CMK (cell line): ENCODE measurements at regions not wholly inside any gene's neighbourhood (a gene's known extent, or its start where the extent isn't known, plus 50 kb on each side); places are given as distances from the start of the nearest gene placed in this dataset.

Experiments
- DNase-seq: peaks from one replicate; pipeline ENCODE4 v3.0.0-alpha.2; 2010; ENCODE audit warnings: low read depth

- no peak for DNase-seq
Measured at GRCh38 chr14:58846682-58847465, 209.1 kb downstream of the DACT1 start.

- no peak for DNase-seq
Measured at GRCh38 chr14:58848365-58848764, 210.6 kb downstream of the DACT1 start.

GRCh38 chr14:58849601-58850000 lies 211.8 kb downstream of the DACT1 start:
- DNase-seq, result no peak

GRCh38 chr14:58850011-58850410 lies 212.2 kb downstream of the DACT1 start:
- no peak for DNase-seq

GRCh38 chr14:58861586-58861985 lies 223.8 kb downstream of the DACT1 start:
- no peak for DNase-seq

GRCh38 chr14:58862416-58863160 lies 224.8 kb downstream of the DACT1 start:
- DNase-seq, result no peak

GRCh38 chr14:58863661-58864345 lies 226.0 kb downstream of the DACT1 start:
- no peak for DNase-seq

GRCh38 chr14:58864751-58865513 lies 227.2 kb downstream of the DACT1 start:
- DNase-seq, result no peak

- DNase-seq, result no peak
Measured at GRCh38 chr14:58865514-58866281, 227.9 kb downstream of the DACT1 start.

GRCh38 chr14:58866391-58866790 lies 228.6 kb downstream of the DACT1 start:
- no peak for DNase-seq

GRCh38 chr14:58870961-58871360 lies 233.2 kb downstream of the DACT1 start:
- DNase-seq, result no peak

- DNase-seq, result no peak
Measured at GRCh38 chr14:58871573-58871972, 233.8 kb downstream of the DACT1 start.

- no peak for DNase-seq
Measured at GRCh38 chr14:58872061-58872460, 234.3 kb downstream of the DACT1 start.

- no peak for DNase-seq
Measured at GRCh38 chr14:58873228-58873953, 235.6 kb downstream of the DACT1 start.

GRCh38 chr14:58875613-58876012 lies 237.9 kb downstream of the DACT1 start:
- DNase-seq, result no peak

- no peak for DNase-seq
Measured at GRCh38 chr14:58876608-58877007, 238.8 kb downstream of the DACT1 start.

GRCh38 chr14:58878439-58879139 lies 240.8 kb downstream of the DACT1 start:
- no peak for DNase-seq

- DNase-seq, result no peak
Measured at GRCh38 chr14:58881433-58881832, 243.7 kb downstream of the DACT1 start.

GRCh38 chr14:58882577-58883018 lies 244.8 kb downstream of the DACT1 start:
- no peak for DNase-seq

GRCh38 chr14:58884442-58884841 lies 246.7 kb downstream of the DACT1 start:
- DNase-seq, result no peak
